PFSK-1 (cell line): ENCODE measurements at regions not wholly inside any gene's neighbourhood (a gene's known extent, or its start where the extent isn't known, plus 50 kb on each side); places are given as distances from the start of the nearest gene placed in this dataset.
A peak's percentile ranks its signal among the peaks of the same experiment; 100 is the strongest.

Source experiments
- FOXP2 ChIP-seq: optimal IDR thresholded peaks from 2 replicates; pipeline ENCODE3; 2011; ENCODE audit warnings: borderline replicate concordance, control low read depth, inconsistent platforms; ENCODE audit not compliant: insufficient read depth; ENCODE audit errors: extremely low read length, extremely low read depth
- POLR2AphosphoS5 ChIP-seq: IDR thresholded peaks from 2 replicates; pipeline ENCODE4 v1.6.1; 2012; ENCODE audit warnings: low read depth, mild to moderate bottlenecking, control low read depth, low read length, moderate library complexity
- SIN3A ChIP-seq: IDR thresholded peaks from 2 replicates; pipeline ENCODE4 v1.6.1; 2012; ENCODE audit warnings: mild to moderate bottlenecking, low read length, moderate library complexity, borderline replicate concordance; ENCODE audit not compliant: insufficient read depth
- TAF1 ChIP-seq: IDR thresholded peaks from 2 replicates; pipeline ENCODE4 v1.6.1; 2012; ENCODE audit warnings: low read length, control low read depth, borderline replicate concordance; ENCODE audit not compliant: insufficient read depth
- TF ChIP-seq, protein P1 (sequence below), 2 experiments: IDR thresholded peaks; 2 replicates each; pipeline versions ENCODE4 v1.6.1 to v1.8.0; 2011 to 2012; ENCODE audit warnings: low read depth in 2 of 2, low read length in 2 of 2, control low read depth in 1 of 2, inconsistent platforms in 1 of 2, mild to moderate bottlenecking in 1 of 2, moderate library complexity in 1 of 2; ENCODE audit not compliant: insufficient read depth in 1 of 2

- TF ChIP-seq FOXP2 (no peak), SIN3A (no peak), TAF1 (no peak), POLR2AphosphoS5 (no peak)
- TF ChIP-seq, protein P1, sequence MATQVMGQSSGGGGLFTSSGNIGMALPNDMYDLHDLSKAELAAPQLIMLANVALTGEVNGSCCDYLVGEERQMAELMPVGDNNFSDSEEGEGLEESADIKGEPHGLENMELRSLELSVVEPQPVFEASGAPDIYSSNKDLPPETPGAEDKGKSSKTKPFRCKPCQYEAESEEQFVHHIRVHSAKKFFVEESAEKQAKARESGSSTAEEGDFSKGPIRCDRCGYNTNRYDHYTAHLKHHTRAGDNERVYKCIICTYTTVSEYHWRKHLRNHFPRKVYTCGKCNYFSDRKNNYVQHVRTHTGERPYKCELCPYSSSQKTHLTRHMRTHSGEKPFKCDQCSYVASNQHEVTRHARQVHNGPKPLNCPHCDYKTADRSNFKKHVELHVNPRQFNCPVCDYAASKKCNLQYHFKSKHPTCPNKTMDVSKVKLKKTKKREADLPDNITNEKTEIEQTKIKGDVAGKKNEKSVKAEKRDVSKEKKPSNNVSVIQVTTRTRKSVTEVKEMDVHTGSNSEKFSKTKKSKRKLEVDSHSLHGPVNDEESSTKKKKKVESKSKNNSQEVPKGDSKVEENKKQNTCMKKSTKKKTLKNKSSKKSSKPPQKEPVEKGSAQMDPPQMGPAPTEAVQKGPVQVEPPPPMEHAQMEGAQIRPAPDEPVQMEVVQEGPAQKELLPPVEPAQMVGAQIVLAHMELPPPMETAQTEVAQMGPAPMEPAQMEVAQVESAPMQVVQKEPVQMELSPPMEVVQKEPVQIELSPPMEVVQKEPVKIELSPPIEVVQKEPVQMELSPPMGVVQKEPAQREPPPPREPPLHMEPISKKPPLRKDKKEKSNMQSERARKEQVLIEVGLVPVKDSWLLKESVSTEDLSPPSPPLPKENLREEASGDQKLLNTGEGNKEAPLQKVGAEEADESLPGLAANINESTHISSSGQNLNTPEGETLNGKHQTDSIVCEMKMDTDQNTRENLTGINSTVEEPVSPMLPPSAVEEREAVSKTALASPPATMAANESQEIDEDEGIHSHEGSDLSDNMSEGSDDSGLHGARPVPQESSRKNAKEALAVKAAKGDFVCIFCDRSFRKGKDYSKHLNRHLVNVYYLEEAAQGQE (IDR thresholded peaks at IDR 0.05; ENCODE audit: insufficient read depth in 1 of 2, low read depth in 2 of 2, low read length in 2 of 2), result no peak
These were observed 136.5 kb upstream of the CCND2 start for GRCh38 chr12:4137015-4137414.

DNA sequence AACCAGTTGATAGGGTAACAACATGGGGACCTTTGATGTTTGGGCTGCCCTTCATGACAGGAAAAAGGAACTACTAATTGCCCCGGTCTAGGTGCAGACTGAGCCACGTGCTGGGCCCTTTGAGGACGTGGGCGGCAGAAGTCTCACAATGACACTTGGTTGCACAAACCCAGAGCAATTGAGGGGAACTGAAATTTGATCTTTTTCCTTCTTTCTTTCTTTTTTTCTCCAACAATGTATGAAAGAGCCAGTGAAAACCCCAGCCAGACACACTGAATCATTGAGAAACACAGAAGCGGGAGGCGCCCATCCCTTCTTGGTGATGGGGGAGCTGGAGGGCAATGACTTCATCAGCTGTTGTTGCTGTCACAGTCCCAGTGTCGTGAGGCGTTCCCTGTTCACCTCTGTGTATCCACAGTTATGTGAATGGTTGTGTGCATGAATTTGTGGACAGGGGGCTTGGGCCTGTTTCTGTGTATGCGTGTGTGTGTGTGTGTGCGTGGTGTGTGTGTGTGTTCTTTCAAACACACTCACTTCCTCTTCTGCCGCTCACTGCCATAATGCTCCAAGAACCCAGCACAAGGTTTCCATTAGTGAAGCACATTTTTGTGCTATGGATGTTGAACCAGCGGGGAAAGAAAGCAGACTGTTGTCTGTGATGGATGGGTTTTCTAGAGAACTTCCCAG is 137.5 kb upstream of the CCND2 start:
- TF ChIP-seq, protein P1 (IDR thresholded peaks at IDR 0.05; ENCODE audit: insufficient read depth in 1 of 2, low read depth in 2 of 2, low read length in 2 of 2), result no peak
- TF ChIP-seq TAF1 (no peak), POLR2AphosphoS5 (no peak), SIN3A (peak; percentile 82; the same call in 1 of the 2 replicates), FOXP2 (peak; percentile 70)

DNA sequence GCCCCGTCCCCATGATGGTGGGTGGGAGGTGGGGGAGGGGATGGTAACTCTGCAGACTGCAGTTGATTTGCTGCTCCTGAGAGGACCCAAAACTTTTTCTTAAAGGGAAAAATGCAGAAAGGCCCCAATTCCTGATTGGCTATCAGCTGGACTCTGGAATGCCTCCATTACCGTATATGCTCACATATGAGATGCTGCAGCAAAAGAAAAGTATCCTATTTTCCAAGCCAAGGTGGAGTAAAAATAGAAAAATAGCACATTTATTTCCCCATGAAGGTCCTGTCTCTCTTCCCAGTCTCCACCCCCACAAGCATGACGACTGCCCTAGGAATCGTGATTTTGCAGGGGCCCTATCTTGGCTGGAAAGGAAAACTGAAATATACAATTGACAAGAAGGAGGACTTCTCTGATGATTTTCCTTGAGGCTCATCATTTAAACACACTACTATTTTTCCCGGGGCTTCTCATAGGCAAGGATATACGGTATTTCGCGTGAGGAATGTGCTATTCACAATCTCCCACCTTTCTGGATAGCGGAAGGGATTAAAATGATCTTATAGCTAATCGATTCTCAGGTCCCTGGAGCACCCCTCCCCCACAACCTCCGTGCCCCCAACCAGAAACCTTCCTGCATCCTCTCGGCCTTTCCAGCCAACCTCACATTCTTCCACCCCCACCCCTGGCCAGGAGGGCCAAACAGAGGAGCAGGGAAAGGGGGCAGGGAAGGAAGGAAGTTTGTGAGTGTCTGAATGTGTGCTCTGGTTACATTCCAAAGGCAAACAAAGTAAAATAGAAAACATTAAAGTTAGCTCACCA is 138.9 kb upstream of the CCND2 start:
- no peak for TF ChIP-seq SIN3A

GRCh38 chr12:4133636-4134447 is 139.7 kb upstream of the CCND2 start:
- TF ChIP-seq SIN3A, result no peak
- no peak for TF ChIP-seq TAF1
- no peak for TF ChIP-seq POLR2AphosphoS5
- no peak for TF ChIP-seq FOXP2
- TF ChIP-seq, protein P1 (IDR thresholded peaks at IDR 0.05; ENCODE audit: insufficient read depth in 1 of 2, low read depth in 2 of 2, low read length in 2 of 2), result no peak

DNA sequence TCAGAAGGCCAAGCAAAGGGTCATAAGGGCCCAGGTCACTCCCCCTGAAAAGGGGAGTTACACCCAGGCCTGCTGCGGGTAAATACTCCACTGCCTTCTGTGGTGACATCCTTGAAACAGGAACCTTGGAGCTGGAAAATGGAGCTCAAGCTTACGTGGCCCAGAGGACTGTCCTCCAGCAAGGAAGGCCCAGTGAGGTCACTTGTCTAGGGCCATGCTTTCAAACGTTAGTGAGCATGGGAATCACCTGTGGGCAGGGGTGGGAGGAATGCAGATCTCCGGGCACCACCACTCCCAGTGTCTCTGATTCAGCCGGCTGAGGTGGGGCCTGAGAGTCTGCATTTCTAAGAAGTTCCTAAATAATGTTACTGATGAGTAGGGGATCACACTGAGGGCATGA is 140.5 kb upstream of the CCND2 start:
- TF ChIP-seq FOXP2 (no peak), TAF1 (no peak), POLR2AphosphoS5 (no peak), SIN3A (no peak)
- TF ChIP-seq, protein P1 (IDR thresholded peaks at IDR 0.05; ENCODE audit: insufficient read depth in 1 of 2, low read depth in 2 of 2, low read length in 2 of 2), result no peak
